IPS-NIHi7 (cell line): ENCODE measurements at regions not wholly inside any gene's neighbourhood (a gene's known extent, or its start where the extent isn't known, plus 50 kb on each side); places are given as distances from the start of the nearest gene placed in this dataset.
"Not testable (repeated sequence)": the region's sequence is repeated elsewhere in the genome, so short reads cannot be mapped to it uniquely, and the experiment has no call there.

Experiments
- DNase-seq: peaks from one replicate; pipeline ENCODE4 v3.0.0; 2012; ENCODE audit warnings: mixed read lengths; ENCODE audit errors: extremely low spot score

DNA sequence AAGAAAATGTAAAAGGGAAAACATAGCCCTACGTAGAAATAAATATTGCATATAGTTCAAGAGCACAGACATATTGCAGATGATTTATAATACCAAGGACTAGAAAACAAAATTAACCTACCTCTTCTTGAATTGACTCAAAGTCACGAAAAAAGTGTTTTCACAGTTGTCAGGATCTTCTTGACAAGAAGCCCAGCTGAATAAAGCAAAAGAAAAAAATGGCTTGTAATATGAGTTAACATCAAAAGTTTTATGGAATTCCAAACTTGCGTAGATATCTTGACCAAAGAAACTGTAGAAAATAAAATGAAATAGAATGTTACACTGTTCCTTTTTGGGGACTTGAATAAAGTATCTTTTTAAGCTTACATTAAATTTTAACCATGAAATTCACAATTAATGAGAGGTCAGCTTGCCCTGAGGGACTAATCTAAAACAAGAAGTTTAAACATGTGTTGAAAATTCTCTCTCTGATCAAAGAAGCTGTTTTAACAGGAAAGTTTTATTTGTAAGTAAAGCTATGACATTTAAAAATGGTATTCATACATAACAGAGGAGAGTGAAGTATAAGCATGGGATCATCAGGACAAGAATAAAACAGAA, 133.1 kb upstream of the SEMA3C start:
- no peak for DNase-seq

DNA sequence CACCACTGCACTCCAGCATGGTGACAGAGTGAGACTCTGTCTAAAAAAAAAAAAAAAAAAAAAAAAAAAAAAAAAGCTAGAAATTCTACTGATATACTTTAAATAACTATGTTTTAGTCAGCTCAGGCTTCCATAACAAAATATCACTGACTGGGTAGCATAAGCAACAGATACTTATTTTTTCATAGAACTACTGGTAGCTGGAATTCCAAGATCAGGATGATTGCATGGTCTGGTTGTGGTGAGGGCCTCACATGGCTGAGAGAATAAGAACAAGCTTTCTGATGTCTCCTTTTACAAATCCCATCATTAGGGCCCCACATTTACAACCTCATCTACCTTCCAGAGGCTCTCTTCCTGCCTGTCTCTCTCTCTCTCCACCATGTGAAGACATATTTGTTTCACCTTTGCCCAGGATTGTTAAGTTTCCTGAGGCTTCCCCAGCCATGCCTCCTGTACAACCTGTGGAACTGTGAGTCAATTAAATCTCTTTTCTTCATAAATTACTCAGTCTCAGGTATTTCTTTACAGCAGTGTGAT, 126.7 kb upstream of the SEMA3C start:
- DNase-seq: no peak

DNA sequence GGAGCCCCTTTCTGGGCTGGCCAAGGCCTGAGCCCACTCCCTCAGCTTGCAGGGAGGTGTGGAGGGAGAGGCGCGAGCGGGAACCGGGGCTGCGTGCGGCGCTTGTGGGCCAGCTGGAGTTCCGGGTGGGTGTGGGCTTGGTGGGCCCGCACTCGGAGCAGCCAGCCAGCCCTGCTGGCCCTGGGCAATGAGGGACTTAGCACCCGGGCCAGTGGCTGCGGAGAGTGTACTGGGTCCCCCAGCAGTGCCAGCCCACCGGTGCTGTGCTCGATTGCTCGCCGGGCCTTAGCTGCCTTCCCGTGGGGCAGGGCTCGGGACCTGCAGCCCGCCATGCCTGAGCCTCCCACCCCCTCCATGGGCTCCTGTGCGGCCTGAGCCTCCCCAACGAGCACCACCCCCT, 123.8 kb upstream of the SEMA3C start:
- DNase-seq: not testable (repeated sequence)

DNA sequence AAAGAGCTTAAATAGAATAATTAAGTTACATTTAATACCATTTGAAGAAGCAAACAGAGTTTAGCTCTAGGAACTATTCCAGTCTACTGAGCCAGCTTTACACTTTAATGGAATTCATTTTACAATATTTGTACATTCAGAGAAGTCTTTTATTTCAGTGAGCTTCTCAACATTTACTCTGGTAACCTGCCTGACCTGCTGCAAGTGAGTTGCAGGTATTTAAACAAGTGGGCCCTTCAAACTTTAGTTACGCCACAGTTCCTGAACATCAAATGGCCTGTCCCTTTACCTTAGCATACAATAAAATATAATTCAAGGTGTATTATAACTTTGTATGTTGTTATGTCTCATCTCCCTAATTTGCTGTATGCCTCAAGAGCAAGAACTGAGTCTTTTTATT, 121.6 kb upstream of the SEMA3C start:
- no peak for DNase-seq

DNA sequence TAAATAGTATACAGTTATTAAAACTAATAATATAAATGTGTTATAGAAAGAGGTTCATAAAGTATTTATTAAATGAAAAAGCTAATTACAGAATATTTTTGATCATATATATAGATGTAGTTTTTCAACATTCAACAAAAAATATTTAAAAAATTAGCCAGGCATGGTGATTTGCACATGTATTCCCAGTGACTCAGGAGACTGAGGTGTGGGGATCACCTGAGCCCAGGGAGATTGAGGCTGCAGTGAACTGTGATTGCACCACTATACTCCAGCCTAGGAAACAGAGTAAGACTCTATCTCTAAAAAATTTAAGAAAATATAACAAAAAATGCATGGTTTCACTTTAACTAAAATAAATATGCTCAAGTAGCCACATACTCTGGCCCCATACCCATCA, 118.0 kb upstream of the SEMA3C start:
- no peak for DNase-seq

DNA sequence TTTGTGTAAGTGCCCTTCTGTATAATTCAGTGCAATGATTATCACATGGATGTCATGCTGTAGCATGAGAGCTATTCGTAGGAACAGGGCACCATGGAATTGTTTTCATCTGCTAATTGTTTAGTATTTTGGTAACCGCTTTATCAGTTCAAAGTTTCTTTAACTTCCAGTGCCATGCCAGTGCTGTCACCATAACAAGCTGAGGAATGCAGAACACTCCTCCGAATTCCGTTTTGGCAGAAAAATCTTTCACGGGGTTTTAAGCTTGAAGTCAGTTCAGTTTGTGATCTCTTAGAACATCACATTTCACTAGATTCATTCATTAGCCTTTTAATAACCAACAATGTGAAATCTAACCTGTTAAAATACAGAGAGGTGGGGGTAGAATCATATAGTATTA, 117.2 kb upstream of the SEMA3C start:
- no peak for DNase-seq

DNA sequence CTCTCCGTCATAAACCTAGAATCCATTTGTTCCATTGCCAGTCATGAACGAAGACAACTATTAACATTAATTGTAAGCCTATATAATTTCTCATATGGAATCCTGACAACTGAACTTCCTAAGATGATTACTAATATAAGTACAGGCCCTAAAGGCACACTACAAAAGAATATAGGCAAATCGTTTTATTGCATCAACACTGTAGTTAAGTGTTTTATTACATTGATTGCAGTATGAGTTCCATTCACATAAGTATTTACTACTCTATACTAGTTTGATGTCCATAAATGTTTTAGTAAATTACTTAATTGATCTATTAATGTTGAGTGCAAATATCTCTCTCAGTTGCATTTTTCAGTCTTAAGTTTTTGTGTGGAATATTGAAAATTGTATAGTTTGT, 113.1 kb upstream of the SEMA3C start:
- no peak for DNase-seq

DNA sequence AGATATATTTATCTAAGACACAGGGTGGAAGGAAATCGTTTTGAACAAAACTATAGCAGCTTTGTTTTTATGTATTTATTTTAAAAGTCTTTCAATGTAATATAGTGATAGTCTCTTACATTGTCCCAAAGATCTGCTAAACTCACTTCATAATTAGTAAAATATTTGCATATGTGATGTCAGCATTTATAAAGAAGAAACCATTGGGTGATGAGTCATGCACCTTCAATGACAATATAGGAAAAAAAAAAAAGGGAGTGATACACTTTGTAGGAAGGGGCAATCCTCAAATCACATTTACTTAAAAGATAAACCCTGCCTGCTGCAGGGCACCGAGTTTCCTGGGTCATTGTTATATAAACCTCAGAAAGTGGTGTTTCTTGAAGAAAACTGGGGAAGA, 112.4 kb upstream of the SEMA3C start:
- DNase-seq: no peak

DNA sequence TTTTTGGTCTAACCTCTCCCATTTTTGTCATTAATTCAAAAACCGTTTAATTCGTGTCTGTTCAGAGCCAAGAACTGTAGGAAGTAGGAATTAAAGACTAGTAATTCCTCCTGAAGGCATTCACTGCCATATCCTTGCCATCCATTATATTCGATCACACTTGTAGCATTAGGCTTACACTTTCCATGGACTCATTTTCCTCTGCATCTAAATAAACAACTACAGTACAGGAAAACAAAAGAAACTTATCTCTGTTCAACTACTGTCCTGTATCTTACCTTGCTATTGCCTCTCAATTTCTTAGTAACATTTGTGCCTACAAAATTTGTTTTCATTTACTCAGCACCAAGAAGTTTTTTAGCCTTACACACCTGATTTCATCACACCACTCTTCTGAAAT, 111.6 kb upstream of the SEMA3C start:
- no peak for DNase-seq

DNA sequence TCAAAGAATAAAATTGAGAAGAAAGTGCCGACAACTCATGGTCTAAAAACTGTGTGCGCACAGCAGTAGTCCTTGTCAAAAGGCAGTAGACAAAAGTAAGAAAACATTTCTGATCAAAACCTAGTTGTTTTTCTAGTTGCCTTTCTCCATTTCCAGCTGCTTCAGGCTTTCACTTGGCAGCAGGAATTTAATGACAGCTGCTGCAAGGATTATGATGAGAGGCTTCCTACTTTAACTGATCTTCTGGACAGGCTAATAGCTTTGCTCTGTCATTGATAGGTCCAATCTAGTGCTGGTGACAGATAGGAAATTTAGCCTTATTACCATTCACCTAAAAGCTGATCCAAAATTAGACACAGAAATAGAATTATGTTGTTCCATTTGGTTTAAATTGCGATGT, 110.7 kb upstream of the SEMA3C start:
- no peak for DNase-seq

DNA sequence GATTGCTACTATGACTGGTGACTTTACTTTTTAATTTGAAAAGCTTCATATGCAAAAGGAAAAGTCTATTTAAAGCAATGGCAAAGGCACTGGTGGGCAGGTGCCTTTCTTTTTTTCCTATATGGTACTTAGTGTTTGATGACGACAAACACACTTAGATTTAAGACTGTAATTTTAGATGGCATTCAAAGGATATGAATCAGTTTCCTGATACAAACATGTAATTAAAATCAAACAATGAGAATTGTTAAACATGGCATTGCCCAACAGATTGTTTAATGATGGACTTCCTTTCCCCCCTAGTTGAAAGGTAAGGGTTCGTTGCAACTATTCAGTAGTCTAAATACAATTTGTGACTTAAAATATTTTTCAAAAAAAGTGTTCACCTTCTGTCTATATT, 106.5 kb upstream of the SEMA3C start:
- no peak for DNase-seq

DNA sequence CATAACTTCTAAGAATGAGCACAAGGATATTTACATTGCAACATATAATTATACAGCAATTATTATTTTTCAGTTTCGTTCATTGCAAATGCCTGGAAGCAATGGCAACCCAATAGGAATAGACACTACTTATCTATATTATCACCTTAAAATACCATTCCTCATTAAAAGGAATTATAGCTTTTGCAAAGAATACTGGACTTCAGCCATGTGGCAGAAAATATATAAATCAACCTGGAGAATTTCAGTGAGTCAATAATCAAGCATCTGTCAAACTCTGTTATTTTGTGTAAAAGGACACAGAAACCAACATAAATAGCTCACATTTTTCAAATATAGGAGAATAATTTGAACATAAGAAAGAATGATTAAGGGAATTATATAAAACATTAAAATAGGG, 96.1 kb upstream of the SEMA3C start:
- DNase-seq: no peak

DNA sequence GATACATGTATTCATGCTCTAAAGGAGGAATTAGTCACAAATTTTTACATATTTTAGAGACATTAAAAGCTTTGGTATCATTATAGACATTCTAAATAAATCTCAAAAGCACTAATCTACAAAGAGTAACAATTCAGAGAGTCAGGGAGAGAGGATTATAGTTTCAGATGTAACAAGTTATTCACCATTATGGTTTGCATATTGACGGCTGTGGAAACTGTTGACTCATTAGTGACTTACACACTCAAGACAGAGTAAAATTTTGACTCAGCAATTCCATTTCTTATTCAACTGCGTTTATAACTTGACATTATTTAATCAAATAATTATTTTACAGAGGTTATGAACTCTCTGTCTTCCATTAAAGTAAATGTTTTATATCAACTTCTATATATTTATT, 95.4 kb upstream of the SEMA3C start:
- DNase-seq: no peak

DNA sequence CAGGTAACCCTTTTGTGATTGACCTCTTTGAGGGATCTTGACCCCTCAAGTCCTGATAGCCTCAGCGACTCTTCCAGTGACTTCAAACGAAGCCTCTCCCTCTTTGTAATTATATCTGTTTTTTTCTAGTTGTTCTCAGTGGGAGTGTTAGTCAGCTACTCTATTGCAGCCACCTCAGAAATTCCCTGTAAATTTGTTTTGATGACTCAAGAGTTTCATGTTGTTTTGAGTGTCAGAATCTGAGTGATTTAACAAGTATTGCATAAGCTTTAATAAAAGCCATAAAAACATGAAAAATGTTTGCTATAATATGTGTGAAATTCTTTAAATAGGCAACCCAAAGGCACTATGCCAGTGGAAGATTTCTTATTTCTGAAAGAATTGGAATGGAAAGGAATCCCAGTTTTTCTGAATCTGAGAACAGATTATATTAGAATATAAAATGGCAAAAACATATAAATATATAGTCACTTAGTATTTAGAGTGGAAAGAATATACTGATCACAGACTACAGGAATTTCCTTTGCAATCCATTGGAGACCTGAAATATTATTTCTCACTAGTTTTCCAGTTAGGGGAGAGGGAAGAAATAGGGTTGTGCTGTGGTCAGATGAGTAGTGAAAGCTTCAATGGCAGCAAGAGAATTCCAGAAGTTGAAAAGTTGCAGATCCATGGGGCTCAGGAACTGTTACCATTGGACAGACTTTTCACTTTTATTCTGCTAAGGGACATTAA, 94.4 kb upstream of the SEMA3C start:
- peak; percentile 23 for DNase-seq

DNA sequence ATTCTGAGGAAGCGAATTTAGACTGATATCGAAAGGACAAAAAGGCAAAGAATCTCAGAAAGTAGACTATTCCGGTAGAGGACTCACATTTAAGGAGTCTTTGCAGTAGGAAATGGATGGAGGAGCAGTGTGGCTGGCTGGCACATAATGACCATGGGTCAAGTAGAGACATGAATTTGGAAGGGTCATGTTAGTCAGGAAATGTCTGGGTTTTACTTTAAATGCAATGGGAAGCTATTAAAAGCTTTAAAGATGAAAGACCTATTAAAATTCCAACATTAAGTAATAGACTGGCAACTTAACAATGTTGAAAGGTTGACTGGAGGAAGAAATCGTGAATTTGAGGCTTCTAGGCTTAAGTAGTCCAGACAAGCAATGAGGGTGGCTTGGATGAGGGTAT, 90.0 kb upstream of the SEMA3C start:
- DNase-seq: no peak

DNA sequence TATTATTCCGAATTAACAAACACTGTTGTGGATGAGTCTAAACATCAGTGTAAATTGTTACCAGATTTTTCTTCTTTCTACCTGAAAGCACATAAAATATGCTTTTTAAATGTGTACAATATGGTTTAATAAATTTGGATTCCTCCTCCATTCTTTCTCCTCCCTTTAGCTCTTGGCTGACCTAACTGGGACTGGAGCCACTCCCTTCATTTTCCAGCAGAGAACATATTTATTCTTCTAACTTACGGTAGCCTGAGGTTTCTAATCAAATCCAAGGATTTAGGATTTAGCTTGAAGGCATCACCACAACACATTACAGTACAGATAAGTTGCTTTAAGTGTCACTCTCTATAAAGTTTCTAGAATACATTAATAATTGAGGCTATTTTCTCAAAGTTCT, 88.2 kb upstream of the SEMA3C start:
- DNase-seq: no peak

DNA sequence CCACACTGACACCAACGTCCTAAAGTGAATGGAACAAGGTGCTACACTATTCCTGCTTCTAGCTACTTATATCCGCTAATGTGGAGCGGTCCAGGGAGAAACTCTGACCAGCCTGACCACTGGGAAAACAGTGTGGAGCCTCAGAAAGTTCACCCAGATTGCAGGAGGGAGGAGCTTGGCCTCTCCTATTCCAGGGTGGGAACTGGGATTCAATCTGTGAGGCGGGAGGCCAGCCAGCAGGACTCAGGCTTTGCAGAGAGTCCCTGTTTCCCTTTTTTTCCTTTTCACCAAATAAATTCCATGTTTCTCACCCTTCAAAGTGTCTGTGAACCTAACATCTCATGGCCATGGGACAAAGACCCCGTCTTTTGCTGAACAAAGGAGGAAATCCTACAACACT, 86.4 kb upstream of the SEMA3C start:
- DNase-seq: no peak

DNA sequence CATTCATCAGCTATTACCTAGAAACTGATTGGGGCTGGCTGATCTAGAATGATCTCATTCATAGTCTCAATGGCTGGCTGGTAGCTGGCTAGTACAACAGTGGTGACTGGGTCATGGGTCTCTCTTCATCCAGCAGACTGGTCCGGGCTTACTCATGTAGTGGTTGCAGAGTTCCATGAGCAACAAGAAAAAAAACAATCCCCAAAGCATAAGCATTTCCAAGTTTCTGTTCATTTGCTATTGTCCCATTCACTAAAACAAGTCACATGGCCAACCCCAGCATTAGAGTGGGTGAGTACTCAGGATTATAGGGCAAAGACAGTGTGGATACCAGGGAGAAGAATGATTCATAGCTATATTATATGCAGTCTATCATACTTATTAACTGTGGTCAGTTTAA, 85.2 kb upstream of the SEMA3C start:
- DNase-seq: no peak

DNA sequence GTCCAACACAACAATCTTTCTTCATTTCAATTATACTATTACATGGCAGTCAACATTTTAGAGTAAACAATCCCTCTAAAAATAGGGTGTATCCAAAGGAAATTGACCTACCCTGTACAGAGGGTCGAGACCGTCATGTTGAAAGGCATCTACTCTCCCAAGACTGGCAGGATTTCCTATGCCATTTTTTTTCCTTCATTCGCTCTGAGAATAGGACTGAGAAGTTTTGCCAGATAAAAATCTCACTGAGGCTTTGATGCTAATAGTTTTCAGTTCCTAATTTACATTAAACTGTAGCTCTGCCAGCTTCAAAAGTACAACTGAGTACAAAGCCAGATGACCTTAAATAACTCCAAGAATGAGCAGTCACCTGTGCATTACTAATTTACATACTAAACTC, 84.5 kb upstream of the SEMA3C start:
- no peak for DNase-seq

DNA sequence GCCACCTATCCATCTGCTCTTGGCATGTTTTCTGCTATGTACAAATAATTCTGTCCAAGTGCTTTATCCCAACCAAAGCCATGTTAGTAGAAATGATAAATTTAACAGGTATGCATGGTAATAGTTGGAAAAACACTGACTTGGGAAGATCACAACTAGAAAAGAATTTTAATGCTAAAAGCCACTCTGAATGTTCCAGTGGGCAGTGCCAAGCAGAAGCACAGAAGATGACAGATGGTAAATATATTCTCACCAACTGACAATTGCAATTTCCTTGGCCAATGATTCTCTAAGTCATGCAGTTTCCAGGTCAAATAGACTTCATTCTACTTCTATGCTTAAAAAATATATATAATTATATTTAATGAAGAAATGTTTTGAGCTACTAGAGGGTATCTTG, 83.6 kb upstream of the SEMA3C start:
- DNase-seq: no peak

DNA sequence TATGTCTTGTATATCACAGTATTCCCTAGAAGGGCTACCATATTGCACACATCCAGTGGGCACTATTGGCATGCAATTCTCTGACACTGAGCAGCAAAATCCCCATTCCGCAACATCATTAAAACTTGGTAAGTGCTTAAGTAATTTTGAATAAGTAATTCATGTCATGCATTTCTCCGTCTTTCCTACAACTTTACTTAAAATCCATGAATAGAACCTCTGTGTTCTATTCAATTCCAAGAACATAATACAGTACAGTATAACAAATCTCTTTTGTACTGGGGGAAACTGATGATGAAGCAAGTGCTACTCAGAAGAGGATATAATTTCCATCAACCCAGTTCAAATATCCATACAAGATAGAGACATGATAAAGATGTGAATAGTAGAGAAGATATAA, 80.9 kb upstream of the SEMA3C start:
- no peak for DNase-seq

DNA sequence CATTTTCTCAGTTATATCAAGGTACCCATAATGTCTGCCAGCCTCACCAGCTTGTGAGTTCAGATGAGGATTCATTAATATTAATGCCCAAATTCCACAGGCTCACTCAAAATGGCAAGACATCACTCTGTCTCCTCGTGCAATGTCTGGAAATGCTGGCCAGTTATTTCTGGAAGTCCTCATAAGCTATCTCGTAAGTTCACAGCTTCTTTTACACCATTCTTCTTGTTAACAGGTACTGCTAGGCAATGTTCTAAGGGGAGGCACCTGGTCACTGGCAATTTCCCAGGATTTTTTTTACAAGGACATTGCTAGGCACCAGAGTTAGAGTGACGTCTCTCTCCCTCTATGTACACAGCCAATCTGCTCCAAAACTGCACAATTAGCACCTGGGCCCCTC, 80.2 kb upstream of the SEMA3C start:
- DNase-seq: no peak

DNA sequence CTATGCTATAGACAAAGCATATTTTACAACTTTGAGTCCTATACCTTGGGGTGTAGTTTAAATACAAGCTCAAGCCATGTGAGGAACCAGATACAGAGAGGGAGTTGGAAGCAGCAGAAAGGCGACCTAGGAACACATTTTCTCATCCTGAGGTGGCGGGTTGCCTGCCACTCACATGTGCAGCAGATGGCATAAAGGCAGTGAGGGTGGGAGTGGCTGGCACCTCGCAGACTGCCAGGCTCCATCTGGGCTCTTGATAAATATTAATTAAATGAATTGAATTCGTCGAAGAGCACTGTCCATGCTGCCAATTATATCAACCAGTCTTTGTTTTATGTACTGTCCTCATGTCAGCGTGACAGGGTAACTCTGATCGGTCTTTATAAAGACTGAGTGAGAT, 79.0 kb upstream of the SEMA3C start:
- DNase-seq: no peak

DNA sequence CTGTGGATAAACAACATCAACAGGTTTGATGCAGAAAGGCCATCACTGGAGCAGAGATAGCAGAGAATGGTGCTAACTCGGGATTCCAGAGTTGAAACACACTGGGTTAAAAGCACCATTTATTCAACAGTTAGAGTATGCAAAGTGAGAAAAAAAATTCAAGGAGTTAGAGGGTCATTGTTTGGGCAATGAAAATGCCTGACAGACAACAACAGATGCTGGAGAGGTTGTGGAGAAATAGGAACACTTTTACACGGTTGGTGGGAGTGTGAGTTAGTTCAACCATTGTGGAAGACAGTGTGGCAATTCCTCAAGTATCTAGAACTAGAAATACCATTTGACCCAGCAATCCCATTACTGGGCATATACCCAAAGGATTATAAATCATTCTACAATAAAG, 77.4 kb upstream of the SEMA3C start:
- not testable (repeated sequence) for DNase-seq
